ENCODE measurements at regions not wholly inside any gene's neighbourhood (a gene's known extent, or its start where the extent isn't known, plus 50 kb on each side); places are given as distances from the start of the nearest gene placed in this dataset.

- TF ChIP-seq POLR2AphosphoS5 (IDR thresholded peaks at IDR 0.05): no peak
- no peak for TF ChIP-seq POLR2A (IDR thresholded peaks at IDR 0.05)
These were observed 1395.9 kb downstream of the BRD1 start for GRCh38 chr22:48431536-48432315.
